SK-N-SH (cell line): ENCODE measurements at regions not wholly inside any gene's neighbourhood (a gene's known extent, or its start where the extent isn't known, plus 50 kb on each side); places are given as distances from the start of the nearest gene placed in this dataset.

ENCODE experiments used
- CTCF ChIA-PET: fragments of 300-600, 350-600 bp; formaldehyde crosslinking; extraction: SDS; loops from one replicate; lab custom pipeline; 2021; lab: Yijun Ruan, JAX
- POLR2A ChIA-PET: fragments of 350-600 bp; sonication (Branson Sonifier 250); formaldehyde crosslinking; extraction: SDS; loops from one replicate; lab custom pipeline; 2020; ENCODE audit warnings: antibody characterized with exemption, inconsistent platforms; lab: Yijun Ruan, JAX
- DNase-seq: peaks from one replicate; pipeline ENCODE4 v3.0.0; 2012
- H2AFZ ChIP-seq: fragments of 200-600 bp; sonication (generic); 2 replicates; pipeline ENCODE4 v1.8.1; 2016; ENCODE audit warnings: antibody characterized with exemption, mild to moderate bottlenecking, low read depth
- H3F3A ChIP-seq: fragments of 200-600 bp; sonication (generic); replicated peaks from 2 replicates; pipeline ENCODE3; 2016; ENCODE audit warnings: antibody characterized with exemption, mild to moderate bottlenecking; ENCODE audit not compliant: insufficient read depth
- H3K27ac ChIP-seq, 2 experiments: fragments of 200-500 bp in 1 of 2; fragments of 200-600 bp in 1 of 2; sonication (Bioruptor generic) in 1 of 2; sonication (generic), shearing (Covaris generic) in 1 of 2; 2 replicates each; pipeline versions ENCODE4 v1.5.1 to v1.6.1; 2014 to 2016; ENCODE audit warnings: low read depth in 2 of 2, inconsistent platforms in 1 of 2, low read length in 1 of 2, mild to moderate bottlenecking in 1 of 2, mixed read lengths in 1 of 2
- H3K27me3 ChIP-seq: fragments of 200-600 bp; sonication (generic), shearing (Covaris generic); 2 replicates; pipeline ENCODE4 v1.6.1; 2016; ENCODE audit warnings: mixed run types; ENCODE audit not compliant: insufficient read depth
- H3K36me3 ChIP-seq, 2 experiments: fragments of 200-500 bp in 1 of 2; fragments of 200-600 bp in 1 of 2; sonication (Bioruptor generic) in 1 of 2; sonication (generic) in 1 of 2; replicated peaks in 1 of 2; 2 replicates each; pipeline versions ENCODE3 to v1.5.1; 2014 to 2016; ENCODE audit warnings: low read length in 1 of 2, mild to moderate bottlenecking in 1 of 2; ENCODE audit not compliant: insufficient read depth in 2 of 2, control insufficient read depth in 1 of 2
- H3K4me1 ChIP-seq, 2 experiments: fragments of 200-500 bp in 1 of 2; fragments of 200-600 bp in 1 of 2; sonication (Bioruptor generic) in 1 of 2; sonication (generic), shearing (Covaris generic) in 1 of 2; 2 replicates each; pipeline versions ENCODE4 v1.5.1 to v1.6.1; 2014 to 2016; ENCODE audit warnings: low read depth in 1 of 2, low read length in 1 of 2, mixed run types in 1 of 2; ENCODE audit not compliant: insufficient read depth in 2 of 2, control insufficient read depth in 1 of 2
- H3K4me2 ChIP-seq: fragments of 200-600 bp; sonication (generic), shearing (Covaris generic); 2 replicates; pipeline ENCODE4 v1.6.1; 2017; ENCODE audit warnings: mixed run types
- H3K4me3 ChIP-seq, 2 experiments: fragments of 200-500 bp in 1 of 2; fragments of 200-600 bp in 1 of 2; sonication (Bioruptor generic) in 1 of 2; sonication (generic), shearing (Covaris generic) in 1 of 2; 2 replicates each; pipeline versions ENCODE4 v1.5.1 to v1.8.1; 2014 to 2016; ENCODE audit warnings: low read depth in 2 of 2, inconsistent platforms in 1 of 2, low read length in 1 of 2, mild to moderate bottlenecking in 1 of 2, mixed read lengths in 1 of 2, moderate library complexity in 1 of 2
- H3K79me2 ChIP-seq: fragments of 200-600 bp; sonication (generic); 2 replicates; pipeline ENCODE4 v1.8.1; 2017; ENCODE audit warnings: mild to moderate bottlenecking; ENCODE audit not compliant: insufficient read depth
- H3K9ac ChIP-seq: fragments of 200-600 bp; sonication (generic); 2 replicates; pipeline ENCODE4 v1.6.1; 2017; ENCODE audit warnings: mixed run types
- H3K9me2 ChIP-seq: fragments of 200-600 bp; sonication (generic); 2 replicates; pipeline ENCODE4 v1.6.1; 2017; ENCODE audit warnings: mixed run types
- H3K9me3 ChIP-seq: fragments of 200-600 bp; sonication (generic); 2 replicates; pipeline ENCODE4 v1.6.1; 2017; ENCODE audit warnings: mixed run types, mild to moderate bottlenecking, moderate library complexity
- H4K20me1 ChIP-seq: fragments of 200-600 bp; sonication (generic); 2 replicates; pipeline ENCODE4 v1.6.1; 2017; ENCODE audit warnings: mild to moderate bottlenecking, mixed run types; ENCODE audit not compliant: insufficient read depth
- CTCF ChIP-seq: fragments of 200-600 bp; sonication (generic); IDR thresholded peaks from 2 replicates; pipeline ENCODE4 v1.6.1; 2017; ENCODE audit warnings: antibody characterized with exemption, mild to moderate bottlenecking, moderate library complexity
- NFIC ChIP-seq: IDR thresholded peaks from 2 replicates; pipeline ENCODE4 v1.4.0; 2012; ENCODE audit warnings: borderline replicate concordance
- RAD21 ChIP-seq: IDR thresholded peaks from 2 replicates; pipeline ENCODE4 v1.6.1; 2012; ENCODE audit warnings: mild to moderate bottlenecking, low read length
- SMC3 ChIP-seq: IDR thresholded peaks from 2 replicates; pipeline ENCODE4 v1.6.1; 2012; ENCODE audit warnings: low read depth, low read length, improper control_type of control experiment
- TAF1 ChIP-seq: IDR thresholded peaks from 2 replicates; pipeline ENCODE4 v1.6.1; 2012; ENCODE audit warnings: low read depth, mild to moderate bottlenecking, low read length, moderate library complexity, borderline replicate concordance
- TCF12 ChIP-seq: IDR thresholded peaks from 2 replicates; pipeline ENCODE4 v1.4.0; 2012
- WGBS: methylation state at CpG from one replicate; pipeline ENCODE4 v1.1.6; 2017; ENCODE audit warnings: low lambda C conversion rate; 5-methylcytosine and 5-hydroxymethylcytosine counted together
- TF ChIP-seq, protein P1 (sequence below): fragments of 150-350 bp; IDR thresholded peaks from 2 replicates; pipeline ENCODE4 v1.6.1; 2017; ENCODE audit warnings: antibody characterized with exemption, low read length, low read depth, borderline replicate concordance
- TF ChIP-seq, protein P2 (sequence below): IDR thresholded peaks from 2 replicates; pipeline ENCODE4 v1.4.0; 2012; ENCODE audit warnings: low read depth, borderline replicate concordance
- TF ChIP-seq, protein P3 (sequence below): IDR thresholded peaks from 2 replicates; pipeline ENCODE4 v1.6.1; 2012; ENCODE audit warnings: mild to moderate bottlenecking, low read depth, low read length, moderate library complexity

- H3K9me3 ChIP-seq: no peaks in the 10 kb centered on the region
- H4K20me1 ChIP-seq: no peaks in the 10 kb centered on the region
- WGBS: 63% methylated on average over 6 of the region's 6 CpGs
- no peaks in the 10 kb centered on the region for H3K9me2 ChIP-seq
- no peak overlapping the region; a peak in 1 of 4 replicates for H3K4me3 ChIP-seq
- H3F3A ChIP-seq: no peaks in the 10 kb centered on the region
- H3K27me3 ChIP-seq: no peaks in the 10 kb centered on the region
- H3K27ac ChIP-seq: no peak overlapping the region
- H3K79me2 ChIP-seq: no peaks in the 10 kb centered on the region
- DNase-seq: peak; percentile 38
- H2AFZ ChIP-seq: no peak overlapping the region
- no peaks in the 10 kb centered on the region for H3K36me3 ChIP-seq
- POLR2A ChIA-PET: no interaction called here
- no peak overlapping the region for H3K9ac ChIP-seq
- H3K4me1 ChIP-seq: peaks cover 0 to 14% of the 10 kb centered on the region in 2 experiments; a peak in 2 of 4 replicates
- TF ChIP-seq, protein P1, sequence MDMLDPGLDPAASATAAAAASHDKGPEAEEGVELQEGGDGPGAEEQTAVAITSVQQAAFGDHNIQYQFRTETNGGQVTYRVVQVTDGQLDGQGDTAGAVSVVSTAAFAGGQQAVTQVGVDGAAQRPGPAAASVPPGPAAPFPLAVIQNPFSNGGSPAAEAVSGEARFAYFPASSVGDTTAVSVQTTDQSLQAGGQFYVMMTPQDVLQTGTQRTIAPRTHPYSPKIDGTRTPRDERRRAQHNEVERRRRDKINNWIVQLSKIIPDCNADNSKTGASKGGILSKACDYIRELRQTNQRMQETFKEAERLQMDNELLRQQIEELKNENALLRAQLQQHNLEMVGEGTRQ: no peak
- TF ChIP-seq SMC3: peak; percentile 85
- no peak for TF ChIP-seq TCF12
- TF ChIP-seq, protein P2, sequence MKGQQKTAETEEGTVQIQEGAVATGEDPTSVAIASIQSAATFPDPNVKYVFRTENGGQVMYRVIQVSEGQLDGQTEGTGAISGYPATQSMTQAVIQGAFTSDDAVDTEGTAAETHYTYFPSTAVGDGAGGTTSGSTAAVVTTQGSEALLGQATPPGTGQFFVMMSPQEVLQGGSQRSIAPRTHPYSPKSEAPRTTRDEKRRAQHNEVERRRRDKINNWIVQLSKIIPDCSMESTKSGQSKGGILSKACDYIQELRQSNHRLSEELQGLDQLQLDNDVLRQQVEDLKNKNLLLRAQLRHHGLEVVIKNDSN: no peak
- no peak for TF ChIP-seq NFIC
- peak; percentile 83 for TF ChIP-seq RAD21
- TF ChIP-seq TAF1: no peak
- TF ChIP-seq CTCF: peak; percentile 72
- TF ChIP-seq, protein P3, sequence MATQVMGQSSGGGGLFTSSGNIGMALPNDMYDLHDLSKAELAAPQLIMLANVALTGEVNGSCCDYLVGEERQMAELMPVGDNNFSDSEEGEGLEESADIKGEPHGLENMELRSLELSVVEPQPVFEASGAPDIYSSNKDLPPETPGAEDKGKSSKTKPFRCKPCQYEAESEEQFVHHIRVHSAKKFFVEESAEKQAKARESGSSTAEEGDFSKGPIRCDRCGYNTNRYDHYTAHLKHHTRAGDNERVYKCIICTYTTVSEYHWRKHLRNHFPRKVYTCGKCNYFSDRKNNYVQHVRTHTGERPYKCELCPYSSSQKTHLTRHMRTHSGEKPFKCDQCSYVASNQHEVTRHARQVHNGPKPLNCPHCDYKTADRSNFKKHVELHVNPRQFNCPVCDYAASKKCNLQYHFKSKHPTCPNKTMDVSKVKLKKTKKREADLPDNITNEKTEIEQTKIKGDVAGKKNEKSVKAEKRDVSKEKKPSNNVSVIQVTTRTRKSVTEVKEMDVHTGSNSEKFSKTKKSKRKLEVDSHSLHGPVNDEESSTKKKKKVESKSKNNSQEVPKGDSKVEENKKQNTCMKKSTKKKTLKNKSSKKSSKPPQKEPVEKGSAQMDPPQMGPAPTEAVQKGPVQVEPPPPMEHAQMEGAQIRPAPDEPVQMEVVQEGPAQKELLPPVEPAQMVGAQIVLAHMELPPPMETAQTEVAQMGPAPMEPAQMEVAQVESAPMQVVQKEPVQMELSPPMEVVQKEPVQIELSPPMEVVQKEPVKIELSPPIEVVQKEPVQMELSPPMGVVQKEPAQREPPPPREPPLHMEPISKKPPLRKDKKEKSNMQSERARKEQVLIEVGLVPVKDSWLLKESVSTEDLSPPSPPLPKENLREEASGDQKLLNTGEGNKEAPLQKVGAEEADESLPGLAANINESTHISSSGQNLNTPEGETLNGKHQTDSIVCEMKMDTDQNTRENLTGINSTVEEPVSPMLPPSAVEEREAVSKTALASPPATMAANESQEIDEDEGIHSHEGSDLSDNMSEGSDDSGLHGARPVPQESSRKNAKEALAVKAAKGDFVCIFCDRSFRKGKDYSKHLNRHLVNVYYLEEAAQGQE: no peak
- TF ChIP-seq, all 33 proteins: peak for 3
- H3K4me2 ChIP-seq: no peak overlapping the region
- CTCF ChIA-PET: interaction anchor here (0.6 to 5.4 kb wide), 43 partner anchors 8 to 1137 kb away, joined by 3 to 176 read pairs (median 3); no protein-coding TSS in a partner anchor
These were observed 66.7 kb upstream of the DNAJC10 start for GRCh38 chr2:182649316-182649715.
